PFSK-1 (cell line): ENCODE measurements at regions not wholly inside any gene's neighbourhood (a gene's known extent, or its start where the extent isn't known, plus 50 kb on each side); places are given as distances from the start of the nearest gene placed in this dataset.

Experiments
- POLR2AphosphoS5 ChIP-seq: IDR thresholded peaks from 2 replicates; pipeline ENCODE4 v1.6.1; 2012; ENCODE audit warnings: low read depth, mild to moderate bottlenecking, control low read depth, low read length, moderate library complexity
- SIN3A ChIP-seq: IDR thresholded peaks from 2 replicates; pipeline ENCODE4 v1.6.1; 2012; ENCODE audit warnings: mild to moderate bottlenecking, low read length, moderate library complexity, borderline replicate concordance; ENCODE audit not compliant: insufficient read depth
- TAF1 ChIP-seq: IDR thresholded peaks from 2 replicates; pipeline ENCODE4 v1.6.1; 2012; ENCODE audit warnings: low read length, control low read depth, borderline replicate concordance; ENCODE audit not compliant: insufficient read depth

DNA sequence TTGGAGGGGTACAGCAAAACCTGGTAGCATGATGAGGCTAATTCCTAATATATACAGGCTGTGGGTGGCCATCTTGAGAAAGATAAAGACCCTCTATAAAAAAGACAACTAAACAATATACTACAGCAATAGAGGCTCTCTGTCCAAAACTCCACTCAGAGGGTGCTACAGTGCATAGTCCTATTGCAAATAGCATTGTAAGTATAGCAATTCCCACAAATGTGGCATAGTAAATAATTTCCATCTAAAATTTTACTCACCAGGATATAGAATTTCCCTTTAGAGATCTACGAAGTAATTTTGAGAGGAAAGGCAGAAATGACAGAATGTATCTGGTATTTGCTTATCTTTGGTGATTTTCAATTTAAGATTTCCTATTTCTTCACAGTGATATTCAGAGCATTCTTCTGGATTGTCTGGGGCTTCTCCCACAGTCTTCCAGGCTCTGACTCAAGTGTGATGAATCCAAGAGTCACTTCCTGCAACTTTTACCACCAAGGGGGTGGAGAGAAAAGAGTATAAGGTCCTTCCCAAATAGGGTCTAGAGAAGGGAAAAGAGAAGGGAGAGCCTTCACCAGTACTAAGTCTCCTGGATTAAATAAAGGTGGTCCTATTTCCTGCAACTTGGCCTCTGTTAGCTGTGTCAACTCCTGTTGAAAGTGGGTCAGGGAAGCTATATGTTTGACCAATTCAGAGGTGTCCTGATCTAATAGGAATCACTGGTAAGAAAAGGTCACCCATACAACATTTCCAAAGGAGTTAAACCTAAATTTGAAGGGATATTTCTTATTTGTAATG lies 1054.7 kb upstream of the CNTN5 start:
- TF ChIP-seq POLR2AphosphoS5 = no peak
- TF ChIP-seq TAF1 = no peak
- no peak for TF ChIP-seq SIN3A
